GM18502 (cell line): ENCODE measurements at regions not wholly inside any gene's neighbourhood (a gene's known extent, or its start where the extent isn't known, plus 50 kb on each side); places are given as distances from the start of the nearest gene placed in this dataset.

ENCODE experiments used
- ATAC-seq: cut with Tn5 transposase; IDR thresholded peaks from one replicate; pipeline ENCODE4 v1.9.1; 2021; ENCODE audit warnings: mild to moderate bottlenecking; ENCODE audit not compliant: unreplicated experiment, poor library complexity

DNA sequence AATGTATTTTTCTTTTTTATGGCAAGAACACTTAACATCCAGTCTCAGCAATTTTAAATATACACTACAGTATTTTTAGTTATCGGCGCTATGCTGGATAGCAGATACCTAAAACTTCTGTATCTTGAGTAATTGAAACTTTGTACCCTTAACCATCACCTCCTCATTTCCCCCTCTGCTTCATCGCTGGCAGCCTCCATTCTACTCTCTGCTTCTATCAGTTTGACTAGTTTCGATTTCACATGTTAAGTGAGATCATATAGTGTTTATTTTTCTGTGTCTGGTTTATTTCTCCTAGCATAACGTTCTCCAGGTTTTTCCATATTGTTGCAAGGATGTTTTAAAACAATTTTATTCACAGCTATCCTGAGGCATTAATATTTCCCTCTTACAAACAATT lies 340.8 kb upstream of the SLC10A2 start:
- ATAC-seq = no peak

DNA sequence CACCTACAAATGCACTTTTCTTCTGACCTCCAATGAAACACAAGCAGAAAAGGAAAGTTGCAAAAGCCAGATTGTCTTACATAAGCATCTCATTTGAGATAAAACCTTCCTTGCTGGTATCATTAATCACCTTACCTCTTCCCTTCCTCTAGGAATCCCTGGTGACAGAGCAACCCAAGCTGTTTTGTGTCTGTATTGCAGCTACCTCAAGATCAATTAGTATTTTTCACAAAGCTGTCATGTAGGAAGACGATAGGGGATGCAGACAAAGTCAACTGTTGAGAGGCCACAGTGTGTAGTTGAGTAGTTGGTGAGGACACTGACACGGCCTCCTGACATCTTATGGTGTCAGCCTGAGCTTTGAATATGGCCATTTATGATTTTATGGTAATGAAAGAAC lies 339.1 kb upstream of the SLC10A2 start:
- ATAC-seq = no peak

DNA sequence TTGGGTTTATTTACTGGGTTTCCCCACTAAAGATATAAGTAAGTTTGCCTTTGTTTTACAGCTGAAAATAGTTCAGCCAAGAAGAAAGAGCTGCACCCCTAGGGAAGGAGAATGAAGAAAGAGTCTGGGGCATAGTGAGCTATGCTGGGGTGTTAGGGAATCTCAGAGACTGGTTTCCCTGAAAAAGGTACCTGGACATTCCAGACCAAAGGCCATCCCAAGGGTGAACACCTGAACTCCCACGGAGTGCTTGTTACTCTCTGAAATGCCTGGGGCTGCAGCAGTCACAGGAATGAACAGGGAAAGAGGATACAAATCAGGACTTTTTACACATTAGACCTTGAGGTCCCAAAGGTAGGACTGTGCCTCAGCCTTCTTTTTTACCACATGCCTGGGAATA lies 337.6 kb upstream of the SLC10A2 start:
- no peak for ATAC-seq

DNA sequence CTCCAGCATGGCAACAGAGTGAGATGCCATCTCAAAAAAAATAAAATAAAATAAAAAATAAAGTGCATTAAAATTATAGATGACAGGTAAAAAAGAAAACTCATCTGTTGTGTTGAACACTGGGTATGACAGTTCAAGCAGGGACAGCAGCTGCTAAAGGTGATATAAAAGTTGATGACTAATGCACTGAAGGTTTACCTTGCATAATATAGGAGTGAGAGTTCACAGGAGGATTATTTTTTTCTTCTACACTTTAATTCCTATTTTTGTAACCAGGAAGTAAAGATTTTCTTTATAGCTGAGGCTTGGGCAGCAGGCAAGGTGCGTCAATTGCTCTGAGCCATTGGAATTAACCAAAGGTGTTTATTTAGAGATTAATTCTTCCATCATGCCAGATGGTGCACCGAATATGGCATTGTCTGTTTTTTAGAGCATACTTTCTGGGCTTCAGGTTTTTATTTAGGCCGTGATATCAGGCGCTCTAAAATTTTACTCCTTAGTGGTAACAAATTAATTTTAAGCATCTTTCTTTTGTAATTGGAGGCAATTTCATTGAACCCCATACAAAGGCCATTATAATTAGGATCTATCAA lies 337.0 kb upstream of the SLC10A2 start:
- no peak for ATAC-seq

DNA sequence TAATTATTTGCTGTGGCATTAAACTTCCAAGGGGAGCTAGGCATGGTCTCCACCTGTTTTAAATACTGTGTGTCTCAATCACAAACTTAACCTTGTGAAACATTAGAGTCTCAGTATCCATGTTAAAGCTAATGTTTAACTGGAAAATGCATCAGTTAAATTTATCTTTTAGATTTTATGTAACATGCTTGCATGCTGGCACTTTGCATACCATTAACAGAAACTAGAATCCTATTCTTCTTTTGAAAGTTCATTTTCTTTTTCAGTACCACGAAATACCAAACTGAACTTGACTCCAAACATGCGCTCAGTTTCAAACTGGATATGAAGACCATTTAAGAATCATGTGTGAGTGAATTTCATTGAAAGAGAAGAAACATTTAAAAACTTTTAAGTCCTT lies 328.9 kb upstream of the SLC10A2 start:
- no peak for ATAC-seq

DNA sequence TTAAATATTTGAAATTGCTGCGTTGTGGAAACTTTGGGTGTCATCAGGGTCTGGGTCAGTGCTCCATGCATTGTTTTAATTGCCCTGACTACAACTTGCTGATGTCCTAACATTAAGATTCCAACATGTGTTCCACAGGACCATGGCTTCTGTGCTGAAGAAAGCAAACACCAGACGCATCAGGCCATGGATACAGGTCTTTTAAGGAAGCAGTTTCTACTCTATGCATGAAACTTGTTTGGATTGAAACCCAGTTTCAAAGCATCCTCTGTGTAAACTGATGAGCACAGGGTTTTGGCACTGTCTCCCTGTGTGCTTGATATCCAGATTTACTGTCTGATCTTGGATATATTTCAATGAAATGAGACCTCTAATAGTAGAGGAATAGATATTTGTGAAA lies 328.4 kb upstream of the SLC10A2 start:
- no peak for ATAC-seq

DNA sequence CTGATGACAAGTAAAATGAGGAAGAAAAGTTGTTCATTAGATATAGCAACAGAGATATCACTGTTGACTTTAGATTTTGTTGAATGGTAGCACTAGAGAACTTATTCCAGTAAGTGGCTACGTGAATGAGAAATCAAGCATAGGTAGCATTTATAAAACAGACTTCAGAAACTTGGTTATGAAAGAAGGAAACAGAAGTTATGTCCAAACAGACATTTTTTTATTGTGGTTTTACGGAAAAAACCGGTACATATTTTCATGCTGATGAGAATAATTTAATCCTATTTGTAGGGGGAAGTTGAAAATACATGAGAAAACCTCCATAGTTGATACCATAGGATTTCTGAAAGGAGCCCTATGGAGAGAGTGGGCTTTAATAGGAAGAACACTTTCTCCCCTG lies 325.7 kb upstream of the SLC10A2 start:
- no peak for ATAC-seq

DNA sequence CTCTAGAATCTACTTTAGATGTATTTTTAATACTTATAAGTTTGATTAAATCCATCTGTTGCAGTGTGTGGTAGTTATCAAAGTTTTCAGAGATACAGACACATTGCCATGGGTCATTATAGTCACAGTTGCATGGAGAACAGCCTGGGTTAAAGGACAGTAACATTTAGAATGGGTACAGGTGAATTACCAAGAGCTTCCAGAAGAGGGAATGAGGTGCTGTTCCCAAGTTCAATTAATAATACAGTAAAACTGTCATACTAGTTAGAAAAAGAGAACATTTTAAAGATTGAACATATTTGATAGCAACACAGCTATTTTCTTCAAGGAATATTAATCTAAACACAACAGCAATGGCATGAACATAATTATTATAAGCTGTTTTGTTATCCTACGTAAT lies 322.6 kb upstream of the SLC10A2 start:
- ATAC-seq = no peak

DNA sequence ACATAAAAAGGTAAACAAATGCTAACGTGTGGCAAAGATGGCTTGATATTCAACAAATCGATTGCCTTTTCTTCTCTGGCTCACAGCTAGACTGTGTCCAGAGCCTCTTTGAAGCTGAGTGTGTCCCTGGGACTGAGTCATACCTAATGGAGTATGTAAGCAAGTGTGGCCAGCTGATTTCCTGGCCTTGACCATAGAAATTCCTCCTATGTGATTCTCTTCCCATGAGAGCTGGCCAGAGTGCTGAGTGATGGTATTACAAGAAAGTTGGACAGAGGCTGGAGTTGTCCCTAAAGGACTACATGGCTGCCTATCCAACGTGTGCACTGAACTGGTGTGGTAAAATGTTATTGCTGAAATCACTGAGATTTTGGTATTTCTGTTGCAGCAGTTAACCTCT lies 320.1 kb upstream of the SLC10A2 start:
- ATAC-seq = no peak

DNA sequence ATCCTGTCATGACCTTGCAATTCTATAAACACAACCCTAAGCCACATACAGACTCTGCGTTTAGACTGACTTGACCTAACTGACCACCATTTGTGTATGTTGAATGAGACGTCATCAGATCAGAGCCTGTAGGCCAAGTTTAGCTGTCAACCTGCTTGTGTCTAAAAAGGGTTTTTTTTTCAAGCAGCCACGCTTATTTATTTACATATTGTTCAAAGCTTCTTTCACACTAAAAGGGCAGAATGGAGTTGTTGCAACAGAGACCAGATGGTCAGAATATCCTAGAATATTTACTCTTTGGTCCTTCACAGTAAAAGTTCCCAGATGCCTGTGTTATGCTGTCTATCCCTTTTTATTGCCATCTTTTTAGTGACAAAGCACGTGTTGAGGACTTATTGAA lies 307.7 kb upstream of the SLC10A2 start:
- no peak for ATAC-seq

DNA sequence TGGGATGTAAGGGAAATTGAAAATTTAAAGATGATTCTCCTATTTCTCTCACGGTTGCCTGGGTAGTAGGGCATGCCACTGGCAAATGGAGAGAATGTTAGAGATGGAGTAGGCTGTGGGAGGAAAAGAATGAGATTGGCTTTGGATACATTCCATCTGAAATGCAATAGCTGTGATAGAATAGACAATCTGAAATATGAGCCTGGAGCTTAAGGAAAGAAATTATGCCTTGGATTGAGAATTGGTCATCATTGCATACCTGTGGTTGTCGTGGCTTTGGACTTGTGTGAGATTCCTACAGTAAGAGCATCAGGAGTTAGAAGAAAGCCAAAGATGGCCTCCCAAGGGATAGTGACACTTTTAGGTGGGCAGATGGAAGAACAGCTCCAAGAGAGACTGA lies 305.1 kb upstream of the SLC10A2 start:
- no peak for ATAC-seq

DNA sequence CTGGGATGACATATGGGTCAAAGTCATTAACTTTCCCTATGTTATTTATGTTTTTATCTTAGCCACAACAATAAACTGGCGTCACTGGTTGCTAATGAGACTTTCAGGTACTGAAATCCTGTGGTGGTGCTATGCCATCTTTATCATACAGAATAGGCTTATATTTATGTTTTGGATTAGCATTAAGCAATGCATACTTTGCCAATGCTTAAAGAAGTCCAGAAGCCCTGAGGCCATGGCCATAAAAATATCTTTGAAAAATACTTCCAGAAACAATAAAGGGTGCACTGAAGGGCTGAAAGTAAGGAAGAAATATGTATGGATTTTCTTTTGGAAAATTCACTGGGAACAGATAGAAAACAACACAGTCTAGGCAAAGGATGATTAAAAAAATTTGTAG lies 304.6 kb upstream of the SLC10A2 start:
- ATAC-seq = no peak

DNA sequence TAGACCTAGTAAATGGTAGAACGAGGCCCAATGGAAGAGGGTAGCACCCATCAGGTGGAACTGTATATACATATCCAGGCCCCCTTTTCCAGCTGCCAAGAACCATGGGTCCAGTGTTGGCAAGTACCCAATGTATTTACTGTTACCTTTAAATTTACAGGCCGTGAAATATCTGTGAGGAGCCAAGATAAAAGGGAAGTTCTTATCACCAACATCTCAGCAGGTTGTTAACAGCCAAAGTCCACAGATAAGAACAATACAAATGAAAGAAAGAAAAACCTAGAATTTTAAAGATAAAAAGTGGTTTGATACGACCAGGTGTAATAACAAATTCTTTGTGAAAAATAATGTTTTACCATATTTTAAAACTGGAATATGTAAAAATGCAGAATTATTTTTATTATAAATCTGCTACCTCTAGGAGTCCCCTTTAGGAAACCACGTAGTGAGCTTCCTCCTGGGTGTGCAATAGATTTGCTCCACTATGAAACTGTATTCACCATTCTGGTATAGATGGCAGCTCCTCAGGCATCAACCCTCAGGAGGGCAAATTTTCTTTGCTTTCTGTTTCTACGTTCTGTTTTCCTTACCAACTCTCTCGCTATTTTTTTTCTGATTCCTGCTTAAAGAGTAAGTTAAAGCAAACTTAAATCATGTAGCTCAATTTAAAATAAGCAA lies 292.2 kb upstream of the SLC10A2 start:
- no peak for ATAC-seq

DNA sequence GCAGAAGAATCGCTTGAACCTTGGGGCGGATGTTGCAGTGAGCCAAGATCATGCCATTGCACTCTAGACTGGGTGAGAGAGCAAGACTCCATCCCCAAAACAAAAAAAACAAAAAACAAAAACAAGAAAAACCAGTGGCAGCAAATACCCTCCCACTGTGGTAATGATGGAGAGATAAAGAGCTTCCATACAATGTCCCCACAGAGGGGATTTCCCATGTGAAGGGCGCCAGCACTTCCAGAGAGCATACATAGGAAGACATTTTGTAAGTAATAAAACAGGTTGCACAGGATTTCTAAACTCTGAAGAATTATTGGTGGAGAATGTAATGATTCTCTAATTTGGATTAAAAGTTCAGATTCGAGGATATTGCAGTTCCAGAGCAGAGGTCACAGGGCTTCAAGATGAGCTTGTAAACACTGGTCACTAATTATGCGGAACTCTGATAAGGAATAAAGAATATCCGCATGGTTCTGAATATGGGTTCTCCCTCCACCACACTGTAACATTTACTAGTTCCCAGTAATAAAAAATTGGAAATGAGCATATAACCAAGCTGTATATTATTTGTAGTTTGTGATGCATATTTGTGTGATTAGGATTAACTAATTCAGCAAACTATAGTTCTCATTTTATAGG lies 290.1 kb upstream of the SLC10A2 start:
- no peak for ATAC-seq

DNA sequence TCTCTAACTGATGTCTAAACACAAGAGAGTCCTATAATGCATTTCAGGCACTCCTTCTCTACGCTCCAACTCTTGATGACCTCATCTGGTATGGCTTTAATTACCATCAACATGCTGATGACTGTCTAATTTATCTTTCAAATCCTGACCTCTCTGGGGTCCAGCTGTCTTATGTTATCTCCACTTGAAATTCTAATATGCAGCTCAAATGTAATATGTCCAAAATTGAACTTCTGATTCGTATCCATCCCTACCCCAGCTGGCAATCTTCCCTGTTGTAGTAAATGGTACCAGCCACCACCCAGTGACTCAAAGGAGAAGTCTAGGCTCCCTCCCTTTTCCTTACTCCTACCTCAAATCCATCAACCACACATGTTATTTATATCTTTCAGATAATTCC lies 288.0 kb upstream of the SLC10A2 start:
- ATAC-seq = no peak

DNA sequence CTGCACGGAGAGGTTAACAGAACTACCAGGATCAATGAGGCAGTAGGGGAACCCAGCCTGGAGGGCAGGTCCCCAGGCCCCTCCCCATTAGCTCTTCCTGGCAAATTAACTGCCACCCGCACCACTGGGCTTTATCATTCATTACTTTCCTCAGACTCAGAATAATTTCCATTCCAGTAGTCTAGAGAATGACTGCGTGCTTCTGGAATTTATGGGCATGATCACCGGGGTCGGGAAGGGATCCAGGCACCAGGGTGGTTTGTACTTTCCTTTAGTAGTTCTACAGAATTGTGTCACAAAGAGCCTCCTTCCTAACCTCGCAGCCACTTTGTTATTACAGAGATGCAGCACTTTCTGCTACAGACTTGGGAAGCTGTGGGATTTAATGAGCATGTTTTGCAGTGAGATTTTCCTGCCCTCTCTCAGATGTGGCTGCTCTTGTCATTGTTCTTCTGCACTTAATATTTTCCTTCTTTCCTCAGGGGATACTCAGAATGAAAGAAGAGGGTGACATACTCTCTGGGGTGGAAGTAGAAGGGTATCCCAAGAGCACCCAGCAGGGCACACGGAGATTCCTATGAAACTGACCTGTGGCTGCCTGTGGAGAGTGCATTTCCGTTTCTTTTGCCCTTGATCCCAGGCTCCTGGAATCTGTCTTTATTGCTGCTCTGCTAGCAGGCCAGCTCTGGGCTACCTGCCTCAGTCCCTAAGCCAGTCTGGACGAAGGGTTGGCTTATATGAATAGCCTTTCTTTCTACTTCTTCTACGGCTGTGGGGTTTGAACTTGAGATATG lies 285.0 kb upstream of the SLC10A2 start:
- ATAC-seq = no peak

DNA sequence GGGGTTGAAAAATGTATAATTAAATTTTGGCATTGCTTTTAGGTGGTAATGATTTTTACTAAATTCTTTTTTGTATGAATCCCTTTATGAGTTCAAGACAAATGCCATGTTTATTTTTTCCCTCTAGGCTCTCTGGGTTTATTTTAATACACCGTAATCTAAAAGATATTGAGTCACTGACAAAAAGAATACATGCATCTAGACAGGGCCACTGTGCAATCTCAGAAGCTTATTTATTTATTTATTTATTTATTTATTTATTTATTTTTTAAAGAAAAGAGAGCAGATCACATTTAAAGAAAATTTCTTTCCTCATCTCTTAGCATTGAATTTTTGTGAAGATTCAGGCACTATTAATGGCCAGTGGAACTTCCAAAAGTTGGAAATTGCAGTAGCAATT lies 283.9 kb upstream of the SLC10A2 start:
- no peak for ATAC-seq

DNA sequence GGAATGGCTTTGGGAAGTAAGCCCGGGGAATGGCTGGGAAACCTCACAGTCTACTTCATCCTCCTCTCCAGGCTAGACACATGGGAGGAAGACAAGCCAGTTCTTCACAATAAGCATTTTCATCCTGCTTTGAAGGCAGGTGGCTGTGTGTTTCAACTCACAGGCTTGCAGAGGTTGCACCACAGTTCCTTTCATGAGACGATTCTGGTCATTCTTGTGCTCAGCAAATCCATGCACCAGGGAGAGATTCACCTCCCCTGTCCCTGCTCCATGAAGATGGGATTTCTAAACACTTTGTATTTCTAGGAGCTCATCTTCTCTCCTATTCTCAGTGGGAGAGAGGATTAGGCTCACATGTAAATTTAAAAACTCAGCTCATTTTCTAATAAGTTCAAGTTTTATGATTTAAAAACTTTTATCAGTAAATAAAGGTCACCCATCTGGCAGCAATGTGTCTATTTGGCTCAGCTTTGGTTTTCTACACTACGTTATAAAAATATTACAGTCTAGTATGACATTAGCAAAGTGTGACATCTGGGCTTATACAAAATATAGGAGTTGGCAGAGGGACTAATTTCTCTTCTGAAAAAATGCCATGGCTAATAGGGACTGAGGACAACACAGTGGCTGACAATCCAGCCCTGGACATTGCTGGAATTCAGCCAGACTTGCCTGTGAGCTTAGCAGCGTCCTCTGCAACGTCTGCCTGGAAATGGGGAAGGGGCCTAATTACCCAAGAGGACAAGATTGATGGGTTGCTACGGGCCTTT lies 283.2 kb upstream of the SLC10A2 start:
- no peak for ATAC-seq

DNA sequence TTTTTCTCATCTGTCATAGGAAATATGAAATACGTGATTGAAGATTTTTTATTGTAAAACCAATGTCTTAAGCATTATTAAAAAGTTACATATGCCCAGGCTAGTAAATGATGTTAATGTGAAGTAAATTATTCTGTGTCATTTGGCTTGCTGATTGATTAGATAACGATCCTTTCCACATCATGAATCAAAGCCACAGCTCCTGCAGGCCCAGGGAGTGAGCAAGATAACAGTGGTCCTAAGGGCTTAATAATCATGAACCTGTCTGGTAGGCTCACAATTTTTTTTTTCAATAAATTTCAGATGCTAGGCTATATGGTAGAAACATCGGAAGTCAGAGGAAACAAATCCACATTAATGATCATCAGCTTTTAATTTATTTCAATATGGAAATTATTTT lies 269.0 kb upstream of the SLC10A2 start:
- no peak for ATAC-seq

DNA sequence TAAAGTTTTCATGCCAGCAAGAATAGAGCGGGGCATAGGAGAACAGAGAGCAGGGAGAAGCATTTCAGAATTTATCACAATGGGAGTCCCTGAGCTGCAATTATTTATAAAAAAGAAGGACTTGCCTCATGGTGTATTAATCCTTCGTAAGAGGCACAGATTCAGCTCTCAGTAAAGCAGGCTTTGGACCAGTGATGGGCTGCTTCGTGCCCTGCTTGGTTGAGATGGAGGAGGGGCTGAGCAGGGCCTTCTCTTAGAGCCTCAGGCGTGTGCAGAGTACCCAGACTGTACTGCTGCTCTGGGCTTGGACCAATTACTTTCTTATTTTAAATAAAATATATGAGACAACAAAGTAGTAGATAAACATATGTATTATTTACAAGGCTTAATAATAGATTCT lies 265.7 kb upstream of the SLC10A2 start:
- ATAC-seq = no peak

DNA sequence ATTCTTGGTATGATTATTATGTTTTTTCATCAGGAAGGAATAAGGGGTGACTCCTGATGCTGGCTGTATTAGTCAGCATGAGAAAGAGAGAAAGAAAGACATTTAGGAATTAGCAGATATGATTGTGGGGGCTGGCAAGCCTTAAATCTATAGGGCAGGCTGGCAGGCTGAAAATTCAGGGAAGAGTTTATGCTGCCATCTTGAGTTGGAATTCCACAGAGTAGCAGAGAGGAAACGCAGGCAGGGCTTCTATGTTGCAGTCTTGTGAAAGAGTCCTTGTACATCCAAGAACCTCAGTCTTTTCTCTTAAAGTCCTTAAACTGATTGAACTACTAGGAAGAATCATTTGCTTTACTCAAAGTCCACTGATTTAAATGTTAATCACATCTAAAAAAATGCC lies 262.7 kb upstream of the SLC10A2 start:
- ATAC-seq = no peak
